Sciatic nerve (tissue), 2 donors: ENCODE measurements at regions not wholly inside any gene's neighbourhood (a gene's known extent, or its start where the extent isn't known, plus 50 kb on each side); places are given as distances from the start of the nearest gene placed in this dataset.
"Not testable (repeated sequence)": the region's sequence is repeated elsewhere in the genome, so short reads cannot be mapped to it uniquely, and the experiment has no call there.

Experiments used
- ATAC-seq: fragments of 200-7000 bp; cut with Tn5 transposase; one replicate; pipeline ENCODE4 v1.9.1; 2020; ENCODE audit warnings: mild to moderate bottlenecking, moderate library complexity
- DNase-seq: peaks from one replicate; pipeline ENCODE4 v3.0.0-alpha.2; 2020; ENCODE audit warnings: low spot score
- intact Hi-C: fragments of 100-400 bp; cut with DNase I; formaldehyde crosslinking; loops from one replicate; pipeline ENCODE4 v1.14.2; 2022
- donor health status: DM: no; HTN: no; CAD: no.
- donor health status: DM: no; HTN: no; CAD: no.

DNA sequence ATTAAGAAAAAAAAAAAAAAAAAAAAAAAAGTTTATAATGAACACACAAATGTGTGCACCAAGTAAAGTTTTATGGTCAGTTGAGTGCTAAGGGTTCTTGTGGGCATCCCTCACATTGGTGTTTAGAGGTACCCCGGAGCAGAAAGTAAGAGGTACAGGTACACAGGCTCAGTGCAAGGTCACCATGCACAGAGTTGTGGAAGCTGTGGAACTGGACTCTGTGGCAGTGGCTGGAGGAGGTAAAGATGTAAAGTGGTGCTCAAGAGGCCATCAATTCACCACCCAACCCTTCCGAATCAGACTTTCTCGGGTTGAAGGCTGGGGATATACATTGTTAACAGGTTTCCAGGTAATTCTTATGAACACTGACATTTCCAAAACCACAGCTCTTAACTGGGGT is 83.6 kb upstream of the FOXN2 start:
- ATAC-seq = no peak
- no peak for DNase-seq
- intact Hi-C loops = no loop called here

DNA sequence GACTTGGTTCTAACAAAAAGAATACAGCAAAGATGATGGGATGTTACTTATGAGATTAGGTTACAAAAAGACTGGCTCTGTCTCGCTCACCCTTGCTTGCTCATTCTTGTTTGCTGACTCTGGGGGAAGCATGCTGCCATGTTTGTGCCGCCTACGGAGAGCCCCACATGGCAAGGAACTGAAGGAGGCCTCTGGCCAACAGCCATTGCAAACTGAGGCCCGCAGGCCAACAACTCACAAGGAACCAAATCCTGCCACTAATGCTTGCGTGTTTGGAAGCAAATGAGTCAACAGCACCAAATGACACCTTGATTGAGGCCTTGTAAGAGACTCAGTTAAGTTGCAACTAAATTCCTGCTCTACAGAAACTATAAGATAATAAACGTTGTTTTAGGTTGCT is 82.1 kb upstream of the FOXN2 start:
- intact Hi-C loops = no loop called here
- no peak for DNase-seq
- no peak for ATAC-seq

DNA sequence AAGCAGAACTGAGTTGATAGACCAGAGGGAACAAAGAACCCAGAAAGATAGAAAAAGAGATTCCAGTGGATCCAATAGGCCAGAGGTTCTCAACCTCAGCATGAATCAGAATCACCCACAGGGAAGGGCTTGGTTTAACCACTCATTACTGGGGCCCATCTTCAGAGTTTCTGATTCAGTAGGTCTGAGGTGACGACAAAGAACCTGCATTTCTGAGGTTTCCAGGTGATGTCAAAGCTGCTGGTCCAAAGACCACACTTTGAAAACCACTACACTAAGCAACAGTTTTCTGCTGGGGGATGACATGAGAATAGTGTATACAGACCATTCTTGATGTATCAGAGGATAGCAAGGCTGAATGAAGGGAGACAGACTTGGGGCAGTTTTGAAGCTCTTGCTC is 81.5 kb upstream of the FOXN2 start:
- intact Hi-C loops = no loop called here
- no peak for DNase-seq
- no peak for ATAC-seq

GRCh38 chr2:48233824-48234223 is 80.7 kb upstream of the FOXN2 start:
- DNase-seq, ATAC-seq, intact Hi-C loops: not testable (repeated sequence)

DNA sequence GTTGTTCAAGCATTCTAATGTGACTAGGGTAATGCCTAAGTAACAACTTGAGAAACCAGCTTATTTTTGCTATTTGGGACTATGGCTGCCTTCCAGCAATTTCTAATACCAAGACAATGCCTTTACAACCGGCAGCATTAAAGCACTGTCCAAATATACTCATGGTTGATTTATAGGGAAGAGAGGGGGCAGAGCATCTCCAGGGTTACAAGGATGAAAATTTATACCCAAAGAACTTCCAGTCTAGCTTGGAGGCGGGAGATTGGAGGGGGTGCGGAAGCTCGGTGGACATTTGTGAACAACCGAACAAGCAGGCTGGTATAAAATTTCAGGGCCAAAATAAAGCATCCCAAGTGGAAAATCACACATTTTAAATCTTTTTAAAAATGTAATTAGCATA is 79.4 kb upstream of the FOXN2 start:
- intact Hi-C loops = no loop called here
- no peak for ATAC-seq
- DNase-seq = no peak

- ATAC-seq = no peak
- no peak for DNase-seq
Measured at GRCh38 chr2:48238381-48238780, 76.1 kb upstream of the FOXN2 start.

DNA sequence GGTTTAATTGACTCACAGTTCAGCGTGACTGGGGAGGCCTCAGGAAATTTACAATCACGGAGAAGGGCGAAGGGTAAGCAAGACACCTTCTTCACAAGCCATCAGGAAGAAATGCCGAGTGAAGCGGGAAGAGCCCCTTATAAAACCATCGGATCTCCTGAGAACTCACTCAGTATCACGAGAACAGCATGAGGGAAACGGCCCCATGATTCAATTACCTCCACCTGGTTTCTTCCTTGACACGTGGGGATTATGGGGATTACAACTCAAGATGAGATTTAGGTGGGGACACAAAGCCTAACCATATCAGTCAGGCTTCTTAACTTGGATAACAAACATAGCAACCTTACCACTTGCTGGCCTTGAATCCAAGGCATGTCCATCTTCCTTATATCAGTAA is 73.6 kb upstream of the FOXN2 start:
- DNase-seq = no peak
- ATAC-seq = no peak
- intact Hi-C loops = no loop called here

More at GRCh38 chr2:48238381-48238780, 76.1 kb upstream of the FOXN2 start:
- intact Hi-C loops = no loop called here

DNA sequence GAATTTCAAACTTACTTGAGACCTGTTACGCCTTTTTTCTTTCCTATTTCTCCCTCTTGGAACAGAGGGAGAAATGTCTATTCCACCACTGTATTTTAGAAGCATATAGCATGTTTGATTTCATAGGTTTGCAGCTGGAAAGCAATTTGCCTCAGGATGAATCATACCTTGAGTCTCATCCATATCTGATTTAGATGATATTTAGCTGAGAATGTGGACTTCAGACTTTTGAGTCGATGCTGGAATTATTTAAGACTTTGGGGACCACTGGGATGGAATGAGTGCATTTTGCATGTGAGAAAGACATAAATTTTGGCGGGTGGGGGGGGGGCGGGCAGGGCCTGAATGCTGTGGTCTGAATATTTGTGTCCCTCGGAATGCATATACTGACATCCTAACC is 67.3 kb upstream of the FOXN2 start:
- intact Hi-C loops = no loop called here
- ATAC-seq (no peak), DNase-seq (no peak)

DNA sequence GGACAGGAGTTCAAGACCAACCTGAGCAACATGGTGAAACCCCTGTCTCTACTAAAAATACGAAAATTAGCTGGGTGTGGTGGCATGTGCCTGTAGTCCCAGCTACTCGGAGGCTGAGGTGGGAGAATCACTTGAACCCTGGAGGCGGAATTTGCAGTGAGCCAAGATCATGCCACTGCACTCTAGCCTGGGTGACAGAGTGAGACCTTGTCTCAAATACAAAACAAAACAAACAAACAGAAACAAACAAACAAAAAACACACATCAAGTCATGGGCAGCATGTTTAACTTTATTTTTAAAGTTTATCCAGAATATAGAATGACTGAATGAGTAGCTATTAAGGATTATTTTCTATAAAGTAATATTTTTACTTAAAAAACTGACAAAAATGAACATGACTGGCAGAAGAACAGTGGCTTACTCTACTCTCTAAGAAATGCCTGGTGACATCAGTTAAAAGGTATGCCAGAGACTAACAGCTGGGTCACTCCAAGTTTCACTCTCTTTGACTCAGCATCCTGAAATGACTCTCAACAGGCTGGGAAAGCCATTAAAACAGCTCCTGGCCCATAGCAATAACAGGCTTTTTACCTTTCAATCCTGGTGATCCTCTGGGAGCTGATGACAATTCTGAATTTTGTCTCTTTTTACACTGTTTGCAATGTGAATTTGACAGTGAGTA is 66.1 kb upstream of the FOXN2 start:
- intact Hi-C loops = no loop called here
- DNase-seq = no peak

GRCh38 chr2:48249025-48249424 is 65.5 kb upstream of the FOXN2 start:
- no peak for DNase-seq
- ATAC-seq = no peak
- intact Hi-C loops = no loop called here

More for the DNA sequence above, 66.1 kb upstream of the FOXN2 start:
- ATAC-seq = peak; percentile 75

GRCh38 chr2:48249631-48250473 is 64.6 kb upstream of the FOXN2 start:
- intact Hi-C loops = no loop called here
- peak; percentile 73 for ATAC-seq
- no peak for DNase-seq

- DNase-seq (no peak), ATAC-seq (no peak)
- intact Hi-C loops = no loop called here
Measured at GRCh38 chr2:48250474-48250844, 64.0 kb upstream of the FOXN2 start.

DNA sequence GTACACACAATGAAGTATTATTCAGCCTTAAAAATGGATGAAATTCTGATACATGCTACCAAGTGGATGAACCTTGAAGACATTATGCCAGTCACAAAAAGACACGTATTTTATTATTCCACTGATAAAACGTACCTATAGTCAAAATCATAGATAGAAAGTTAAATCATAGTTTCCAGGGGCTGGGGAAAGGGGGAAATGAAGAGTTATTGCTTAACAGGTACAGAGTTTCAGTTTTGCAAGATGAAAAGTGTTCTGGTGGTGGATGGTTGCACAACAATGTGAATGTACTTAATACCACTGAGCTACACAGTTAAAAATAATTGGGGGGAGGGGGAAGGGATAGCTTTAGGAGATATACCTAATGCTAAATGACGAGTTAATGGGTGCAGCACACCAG is 63.5 kb upstream of the FOXN2 start:
- ATAC-seq (no peak), DNase-seq (no peak)
- intact Hi-C loops = no loop called here

- DNase-seq = no peak
- ATAC-seq = no peak
- intact Hi-C loops = no loop called here
Measured at GRCh38 chr2:48251437-48252148, 62.9 kb upstream of the FOXN2 start.

DNA sequence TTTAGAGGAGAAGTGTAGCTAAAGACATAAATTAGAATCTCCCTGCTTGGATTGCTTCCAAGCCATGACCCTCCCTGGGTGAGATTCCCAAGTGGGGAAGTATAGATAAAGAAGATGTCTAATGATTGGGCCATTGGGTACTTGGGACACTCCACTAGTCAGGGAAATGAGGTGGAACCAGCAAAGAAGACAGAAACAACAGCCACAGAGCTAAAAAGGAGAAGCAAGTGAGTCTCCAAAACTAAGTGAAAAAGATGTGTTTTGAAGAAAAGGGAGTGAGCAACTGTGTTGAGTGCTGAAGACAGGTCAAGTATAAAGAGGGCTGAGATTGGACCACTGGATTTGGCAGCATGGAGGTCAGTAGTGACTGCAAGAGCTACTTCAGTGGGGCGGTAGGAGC is 61.2 kb upstream of the FOXN2 start:
- intact Hi-C loops = no loop called here
- no peak for ATAC-seq

DNA sequence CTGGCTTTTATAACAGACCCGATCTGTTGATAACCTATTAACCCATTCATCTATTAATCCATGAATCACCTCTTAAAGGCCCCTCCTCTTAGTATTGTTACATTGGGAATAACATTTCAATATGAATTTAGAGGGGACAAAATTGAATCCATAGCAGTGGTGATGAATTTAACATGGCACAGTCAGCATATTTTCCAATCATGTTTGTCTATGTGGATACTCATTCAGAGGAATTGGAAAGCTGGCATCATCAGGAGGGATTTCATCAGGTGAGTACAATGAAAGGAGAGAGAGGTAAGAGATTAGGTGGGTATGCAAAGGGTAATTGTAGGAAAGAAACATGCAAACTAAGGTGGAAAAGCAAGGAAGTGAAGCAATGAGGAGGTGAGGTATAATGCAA is 59.6 kb upstream of the FOXN2 start:
- intact Hi-C loops = no loop called here
- no peak for DNase-seq
- no peak for ATAC-seq

More for the DNA sequence above, 61.2 kb upstream of the FOXN2 start:
- DNase-seq = no peak

GRCh38 chr2:48257456-48257855 is 57.0 kb upstream of the FOXN2 start:
- intact Hi-C loops = no loop called here
- DNase-seq (no peak), ATAC-seq (no peak)

GRCh38 chr2:48258481-48259149 is 55.9 kb upstream of the FOXN2 start:
- ATAC-seq (no peak), DNase-seq (no peak)
- intact Hi-C loops = no loop called here

- intact Hi-C loops = no loop called here
- no peak for ATAC-seq
Measured at GRCh38 chr2:48259811-48260210, 54.7 kb upstream of the FOXN2 start.

GRCh38 chr2:48264627-48265026 is 49.9 kb upstream of the FOXN2 start:
- intact Hi-C loops = no loop called here
- DNase-seq (no peak), ATAC-seq (no peak)

More at GRCh38 chr2:48259811-48260210, 54.7 kb upstream of the FOXN2 start:
- DNase-seq = no peak
